ENCODE measurements at regions not wholly inside any gene's neighbourhood (a gene's known extent, or its start where the extent isn't known, plus 50 kb on each side); places are given as distances from the start of the nearest gene placed in this dataset.

- no peak for ATAC-seq (replicated peaks in 1 of 2)
- Mint-ChIP-seq H3K36me3 (ENCODE audit: insufficient read depth in 2 of 2) (no peaks in the 10 kb centered on the region), H3K27me3 (ENCODE audit: low read depth) (peaks cover 10% of the 10 kb centered on the region), H3K27ac (no peak overlapping the region), H3K4me3 (no peak overlapping the region), H3K4me1 (ENCODE audit: low read depth) (no peaks in the 10 kb centered on the region), H3K9me3 (peaks cover 2 to 6% of the 10 kb centered on the region in 2 donors)
- no peak for DNase-seq
These were observed 102.0 kb upstream of the PIEZO2 start for GRCh38 chr18:11251229-11251890.

- no peak overlapping the region for H3K27ac Mint-ChIP-seq
- no peak overlapping the region for H3K4me3 Mint-ChIP-seq
- peaks cover 2 to 6% of the 10 kb centered on the region in 2 donors for H3K9me3 Mint-ChIP-seq
- ATAC-seq (replicated peaks in 1 of 2) (no peak), DNase-seq (no peak)
- H3K36me3 Mint-ChIP-seq (ENCODE audit: insufficient read depth in 2 of 2) = no peaks in the 10 kb centered on the region
- H3K27me3 Mint-ChIP-seq (ENCODE audit: low read depth) = peaks cover 10% of the 10 kb centered on the region
- no peaks in the 10 kb centered on the region for H3K4me1 Mint-ChIP-seq (ENCODE audit: low read depth)
These were observed 100.0 kb upstream of the PIEZO2 start for GRCh38 chr18:11249391-11249790.

- Mint-ChIP-seq H3K27ac (no peak overlapping the region), H3K4me1 (ENCODE audit: low read depth) (no peaks in the 10 kb centered on the region)
- no peak for ATAC-seq (replicated peaks in 1 of 2)
These were observed 98.1 kb upstream of the PIEZO2 start for GRCh38 chr18:11247381-11247970.

GRCh38 chr18:11246495-11247300 lies 97.3 kb upstream of the PIEZO2 start:
- peaks cover 2 to 4% of the 10 kb centered on the region in 2 donors for H3K9me3 Mint-ChIP-seq
- no peak overlapping the region for H3K4me3 Mint-ChIP-seq
- DNase-seq = no peak
- H3K27me3 Mint-ChIP-seq (ENCODE audit: low read depth) = peaks cover 4% of the 10 kb centered on the region
- no peak overlapping the region for H3K27ac Mint-ChIP-seq
- no peaks in the 10 kb centered on the region for H3K36me3 Mint-ChIP-seq (ENCODE audit: insufficient read depth in 2 of 2)
- ATAC-seq (replicated peaks in 1 of 2) = no peak
- no peaks in the 10 kb centered on the region for H3K4me1 Mint-ChIP-seq (ENCODE audit: low read depth)

More at GRCh38 chr18:11247381-11247970, 98.1 kb upstream of the PIEZO2 start:
- Mint-ChIP-seq H3K27me3 (ENCODE audit: low read depth) (peaks cover 10% of the 10 kb centered on the region), H3K9me3 (peaks cover 2 to 7% of the 10 kb centered on the region in 2 donors), H3K36me3 (ENCODE audit: insufficient read depth in 2 of 2) (no peaks in the 10 kb centered on the region), H3K4me3 (no peak overlapping the region)
- DNase-seq = no peak

- Mint-ChIP-seq H3K27ac (no peak overlapping the region), H3K27me3 (ENCODE audit: low read depth) (no peaks in the 10 kb centered on the region), H3K36me3 (ENCODE audit: insufficient read depth in 2 of 2) (no peaks in the 10 kb centered on the region), H3K9me3 (peaks cover 2 to 3% of the 10 kb centered on the region in 2 donors), H3K4me3 (no peak overlapping the region), H3K4me1 (ENCODE audit: low read depth) (no peaks in the 10 kb centered on the region)
- ATAC-seq (replicated peaks in 1 of 2) (no peak), DNase-seq (no peak)
These were observed 96.5 kb upstream of the PIEZO2 start for GRCh38 chr18:11245879-11246278.

GRCh38 chr18:11237484-11237883 lies 88.1 kb upstream of the PIEZO2 start:
- Mint-ChIP-seq H3K4me3 (no peak overlapping the region), H3K27me3 (ENCODE audit: low read depth) (no peaks in the 10 kb centered on the region), H3K4me1 (ENCODE audit: low read depth) (no peaks in the 10 kb centered on the region), H3K36me3 (ENCODE audit: insufficient read depth in 2 of 2) (no peaks in the 10 kb centered on the region), H3K27ac (no peak overlapping the region), H3K9me3 (peaks cover 0 to 5% of the 10 kb centered on the region in 2 donors)
- ATAC-seq (replicated peaks in 1 of 2) (no peak), DNase-seq (no peak)

GRCh38 chr18:11237066-11237465 lies 87.7 kb upstream of the PIEZO2 start:
- no peak for ATAC-seq (replicated peaks in 1 of 2)
- H3K4me1 Mint-ChIP-seq (ENCODE audit: low read depth) = no peaks in the 10 kb centered on the region
- H3K27me3 Mint-ChIP-seq (ENCODE audit: low read depth) = no peaks in the 10 kb centered on the region
- H3K27ac Mint-ChIP-seq = no peak overlapping the region
- no peak overlapping the region for H3K4me3 Mint-ChIP-seq
- peaks cover 0 to 5% of the 10 kb centered on the region in 2 donors for H3K9me3 Mint-ChIP-seq
- H3K36me3 Mint-ChIP-seq (ENCODE audit: insufficient read depth in 2 of 2) = no peaks in the 10 kb centered on the region
- DNase-seq = no peak

GRCh38 chr18:11224153-11224552 lies 74.8 kb upstream of the PIEZO2 start:
- no peak for ATAC-seq (replicated peaks in 1 of 2)
- H3K27ac Mint-ChIP-seq = no peak overlapping the region

GRCh38 chr18:11219571-11219970 lies 70.2 kb upstream of the PIEZO2 start:
- ATAC-seq (replicated peaks in 1 of 2) = no peak

More at GRCh38 chr18:11224153-11224552, 74.8 kb upstream of the PIEZO2 start:
- no peak for DNase-seq
- H3K4me3 Mint-ChIP-seq = no peak overlapping the region
- H3K27me3 Mint-ChIP-seq (ENCODE audit: low read depth) = no peaks in the 10 kb centered on the region
- H3K36me3 Mint-ChIP-seq (ENCODE audit: insufficient read depth in 2 of 2) = no peaks in the 10 kb centered on the region
- H3K4me1 Mint-ChIP-seq (ENCODE audit: low read depth) = no peaks in the 10 kb centered on the region
- no peaks in the 10 kb centered on the region for H3K9me3 Mint-ChIP-seq

GRCh38 chr18:11215216-11215615 lies 65.8 kb upstream of the PIEZO2 start:
- Mint-ChIP-seq H3K36me3 (ENCODE audit: insufficient read depth in 2 of 2) (no peaks in the 10 kb centered on the region), H3K9me3 (no peaks in the 10 kb centered on the region), H3K4me1 (ENCODE audit: low read depth) (no peaks in the 10 kb centered on the region), H3K27ac (no peak overlapping the region), H3K27me3 (ENCODE audit: low read depth) (no peaks in the 10 kb centered on the region), H3K4me3 (no peak overlapping the region)
- ATAC-seq (replicated peaks in 1 of 2) = no peak
- no peak for DNase-seq

More at GRCh38 chr18:11219571-11219970, 70.2 kb upstream of the PIEZO2 start:
- no peaks in the 10 kb centered on the region for H3K27me3 Mint-ChIP-seq (ENCODE audit: low read depth)
- H3K36me3 Mint-ChIP-seq (ENCODE audit: insufficient read depth in 2 of 2) = no peaks in the 10 kb centered on the region
- no peak overlapping the region for H3K27ac Mint-ChIP-seq
- no peak for DNase-seq
- no peak overlapping the region for H3K4me3 Mint-ChIP-seq
- H3K4me1 Mint-ChIP-seq (ENCODE audit: low read depth) = no peaks in the 10 kb centered on the region
- H3K9me3 Mint-ChIP-seq = no peaks in the 10 kb centered on the region

GRCh38 chr18:11204020-11204419 lies 54.7 kb upstream of the PIEZO2 start:
- Mint-ChIP-seq H3K36me3 (ENCODE audit: insufficient read depth in 2 of 2) (no peaks in the 10 kb centered on the region), H3K9me3 (no peaks in the 10 kb centered on the region), H3K4me3 (no peak overlapping the region), H3K27me3 (ENCODE audit: low read depth) (peaks cover 5% of the 10 kb centered on the region), H3K27ac (no peak overlapping the region), H3K4me1 (ENCODE audit: low read depth) (no peaks in the 10 kb centered on the region)
- no peak for ATAC-seq (replicated peaks in 1 of 2)
- DNase-seq = no peak

- no peak overlapping the region for H3K4me3 Mint-ChIP-seq
- DNase-seq (no peak), ATAC-seq (replicated peaks in 1 of 2) (no peak)
- no peaks in the 10 kb centered on the region for H3K4me1 Mint-ChIP-seq (ENCODE audit: low read depth)
- no peaks in the 10 kb centered on the region for H3K27me3 Mint-ChIP-seq (ENCODE audit: low read depth)
- no peak overlapping the region for H3K27ac Mint-ChIP-seq
- H3K9me3 Mint-ChIP-seq = no peaks in the 10 kb centered on the region
- no peaks in the 10 kb centered on the region for H3K36me3 Mint-ChIP-seq (ENCODE audit: insufficient read depth in 2 of 2)
These were observed 50.1 kb upstream of the PIEZO2 start for GRCh38 chr18:11199477-11199876.

Measured in activated T-cell treated with anti-CD3 and anti-CD28 coated beads, Interleukin-2, amount 50 U/mL, for 72 hours (primary cell).